Peyer's patch (tissue), 4 donors: ENCODE measurements at regions not wholly inside any gene's neighbourhood (a gene's known extent, or its start where the extent isn't known, plus 50 kb on each side); places are given as distances from the start of the nearest gene placed in this dataset.

ENCODE experiments used
- POLR2A ChIP-seq, 2 donors: fragments of 450-650 bp; IDR thresholded peaks; one replicate each; pipeline ENCODE4 v1.5.1; 2017; ENCODE audit warnings: antibody characterized with exemption in 2 of 2, mild to moderate bottlenecking in 2 of 2, moderate library complexity in 2 of 2
- TF ChIP-seq, protein P1 (sequence below), 6 experiments: fragments of 450-650 bp in 4 of 6; fragments of 200-600 bp in 2 of 6; sonication (generic) in 1 of 6; IDR thresholded peaks; one replicate each; pipeline ENCODE4 v1.5.1; 2017 to 2019; ENCODE audit warnings: antibody characterized with exemption in 6 of 6, mild to moderate bottlenecking in 3 of 6, moderate library complexity in 1 of 6

DNA sequence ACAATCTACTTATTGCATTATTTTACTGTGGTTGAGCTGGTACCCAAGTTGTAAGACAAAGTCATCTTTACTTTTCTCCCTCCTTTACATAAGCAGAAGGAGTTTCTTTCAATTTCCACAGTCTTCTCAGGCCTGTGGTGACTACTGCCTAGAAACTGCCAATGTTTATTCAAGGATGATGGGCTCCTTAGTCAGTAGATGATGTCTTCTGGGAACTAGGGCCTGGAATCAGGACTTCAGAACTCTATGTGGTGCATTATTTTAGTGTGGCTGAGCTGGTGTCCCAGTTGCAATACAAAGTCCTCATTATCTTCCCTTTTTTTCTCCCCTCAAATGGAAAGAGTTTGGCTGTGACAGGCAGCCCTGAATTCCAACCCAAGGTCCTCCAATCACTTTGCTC, 1762.5 kb downstream of the SI start:
- TF ChIP-seq, protein P1, sequence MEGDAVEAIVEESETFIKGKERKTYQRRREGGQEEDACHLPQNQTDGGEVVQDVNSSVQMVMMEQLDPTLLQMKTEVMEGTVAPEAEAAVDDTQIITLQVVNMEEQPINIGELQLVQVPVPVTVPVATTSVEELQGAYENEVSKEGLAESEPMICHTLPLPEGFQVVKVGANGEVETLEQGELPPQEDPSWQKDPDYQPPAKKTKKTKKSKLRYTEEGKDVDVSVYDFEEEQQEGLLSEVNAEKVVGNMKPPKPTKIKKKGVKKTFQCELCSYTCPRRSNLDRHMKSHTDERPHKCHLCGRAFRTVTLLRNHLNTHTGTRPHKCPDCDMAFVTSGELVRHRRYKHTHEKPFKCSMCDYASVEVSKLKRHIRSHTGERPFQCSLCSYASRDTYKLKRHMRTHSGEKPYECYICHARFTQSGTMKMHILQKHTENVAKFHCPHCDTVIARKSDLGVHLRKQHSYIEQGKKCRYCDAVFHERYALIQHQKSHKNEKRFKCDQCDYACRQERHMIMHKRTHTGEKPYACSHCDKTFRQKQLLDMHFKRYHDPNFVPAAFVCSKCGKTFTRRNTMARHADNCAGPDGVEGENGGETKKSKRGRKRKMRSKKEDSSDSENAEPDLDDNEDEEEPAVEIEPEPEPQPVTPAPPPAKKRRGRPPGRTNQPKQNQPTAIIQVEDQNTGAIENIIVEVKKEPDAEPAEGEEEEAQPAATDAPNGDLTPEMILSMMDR (IDR thresholded peaks at IDR 0.05): no peak
- no peak for TF ChIP-seq POLR2A (IDR thresholded peaks at IDR 0.05)
